H1 (cell line): ENCODE measurements at regions not wholly inside any gene's neighbourhood (a gene's known extent, or its start where the extent isn't known, plus 50 kb on each side); places are given as distances from the start of the nearest gene placed in this dataset.

Source experiments
- ATF2 ChIP-seq: IDR thresholded peaks from 2 replicates; pipeline ENCODE4 v1.6.1; 2012; ENCODE audit warnings: low read length, inconsistent platforms
- PHF8 ChIP-seq: fragments of 200-600 bp; sonication (generic); conservative IDR thresholded peaks from 2 replicates; pipeline ENCODE4 v1.7.1; 2012; ENCODE audit warnings: low read depth, mild to moderate bottlenecking, inconsistent platforms, low read length, moderate library complexity

- no peak for TF ChIP-seq ATF2
- TF ChIP-seq PHF8 = no peak
Observed at GRCh38 chr13:47826471-47826870, 174.6 kb downstream of the SUCLA2 start (continued).
